GM12875 (cell line): ENCODE measurements at regions not wholly inside any gene's neighbourhood (a gene's known extent, or its start where the extent isn't known, plus 50 kb on each side); places are given as distances from the start of the nearest gene placed in this dataset.

ENCODE experiments used
- H3K4me3 ChIP-seq: one replicate; pipeline ENCODE4 v1.5.1; 2011; ENCODE audit warnings: low read depth, low read length, control low read depth
- CTCF ChIP-seq: IDR thresholded peaks from 2 replicates; pipeline ENCODE4 v1.5.1; 2011; ENCODE audit warnings: low read depth, mild to moderate bottlenecking, control low read depth, inconsistent platforms, low read length, moderate library complexity, borderline replicate concordance; ENCODE audit not compliant: insufficient read depth

- no peak overlapping the region for H3K4me3 ChIP-seq
- no peak for TF ChIP-seq CTCF
These were observed 878.6 kb downstream of the RAPGEF2 start for GRCh38 chr4:159981469-159981856.

DNA sequence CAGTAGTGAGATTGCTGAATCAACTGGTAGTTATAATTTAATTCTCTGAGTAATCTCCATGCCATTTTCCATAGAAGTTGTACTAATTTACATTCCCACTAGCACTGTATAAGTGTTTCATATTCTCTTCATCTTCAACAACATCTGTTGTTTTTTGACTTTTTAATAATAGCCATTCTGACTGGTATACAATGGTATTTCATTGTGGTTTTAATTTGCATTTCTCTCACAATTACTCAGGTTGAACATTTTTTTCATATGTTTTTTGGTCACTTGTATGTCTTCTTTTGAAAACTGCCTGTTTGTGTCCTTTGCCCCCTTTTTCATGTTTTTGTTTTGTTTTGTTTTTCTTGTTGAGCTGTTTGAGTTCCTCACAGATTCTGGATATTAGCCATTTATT lies 880.2 kb downstream of the RAPGEF2 start:
- no peak for TF ChIP-seq CTCF

GRCh38 chr4:160009656-160010493 lies 907.0 kb downstream of the RAPGEF2 start:
- TF ChIP-seq CTCF: no peak
- H3K4me3 ChIP-seq: no peak overlapping the region

More for the DNA sequence above, 880.2 kb downstream of the RAPGEF2 start:
- no peak overlapping the region for H3K4me3 ChIP-seq

GRCh38 chr4:160019936-160020335 lies 917.1 kb downstream of the RAPGEF2 start:
- no peak overlapping the region for H3K4me3 ChIP-seq
- TF ChIP-seq CTCF: no peak

GRCh38 chr4:160020804-160021203 lies 917.9 kb downstream of the RAPGEF2 start:
- H3K4me3 ChIP-seq: no peak overlapping the region
- no peak for TF ChIP-seq CTCF

DNA sequence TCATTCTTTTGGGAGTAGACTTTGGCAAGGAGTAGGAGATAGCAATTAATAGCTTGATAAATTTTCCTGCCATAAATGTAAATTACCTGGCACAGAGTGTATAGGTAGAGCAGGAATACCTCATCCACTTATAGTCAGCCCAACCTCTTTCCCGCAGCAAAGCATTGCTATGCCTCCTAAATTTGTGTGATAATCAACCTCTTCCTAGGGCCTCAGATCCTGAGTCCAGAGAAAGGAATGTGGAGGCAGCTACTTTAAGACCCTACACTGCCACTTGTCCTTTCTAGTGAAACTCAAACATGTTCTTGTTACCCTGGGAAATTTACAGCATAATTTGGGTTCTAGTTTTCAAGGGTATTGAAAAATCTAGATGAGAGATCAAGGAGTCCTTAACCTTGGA lies 919.0 kb downstream of the RAPGEF2 start:
- TF ChIP-seq CTCF: no peak
- no peak overlapping the region for H3K4me3 ChIP-seq

GRCh38 chr4:160026721-160027120 lies 923.8 kb downstream of the RAPGEF2 start:
- TF ChIP-seq CTCF: no peak

More at GRCh38 chr4:160026721-160027120, 923.8 kb downstream of the RAPGEF2 start:
- H3K4me3 ChIP-seq: no peak overlapping the region
